Non-pigmented ciliary epithelial cell (primary cell): ENCODE measurements at regions not wholly inside any gene's neighbourhood (a gene's known extent, or its start where the extent isn't known, plus 50 kb on each side); places are given as distances from the start of the nearest gene placed in this dataset.
"Not testable (repeated sequence)": the region's sequence is repeated elsewhere in the genome, so short reads cannot be mapped to it uniquely, and the experiment has no call there.

ENCODE experiments used
- DNase-seq: peaks from one replicate; pipeline ENCODE4 v3.0.0-alpha.2; 2010; ENCODE audit warnings: low read depth

DNA sequence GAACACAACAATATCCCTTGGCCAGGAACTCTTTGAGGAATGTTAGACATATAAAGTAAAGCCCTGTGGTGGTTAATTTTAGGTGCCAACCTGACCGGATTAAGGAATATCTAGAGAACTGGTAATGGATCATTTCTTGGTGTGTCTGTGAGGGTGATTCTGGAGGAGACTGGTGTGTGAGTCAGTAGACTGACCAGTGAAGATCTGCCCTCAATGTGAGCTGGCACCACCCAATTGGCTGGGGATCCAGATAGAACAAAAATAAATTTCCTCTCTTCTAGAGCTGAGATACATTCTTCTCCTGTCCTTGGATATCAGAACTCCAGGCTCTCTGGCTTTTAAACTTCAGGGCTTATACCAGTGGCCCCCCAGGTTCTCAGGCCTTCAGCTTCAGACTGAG, 56.2 kb upstream of the TNPO1 start:
- peak; percentile 2 for DNase-seq

DNA sequence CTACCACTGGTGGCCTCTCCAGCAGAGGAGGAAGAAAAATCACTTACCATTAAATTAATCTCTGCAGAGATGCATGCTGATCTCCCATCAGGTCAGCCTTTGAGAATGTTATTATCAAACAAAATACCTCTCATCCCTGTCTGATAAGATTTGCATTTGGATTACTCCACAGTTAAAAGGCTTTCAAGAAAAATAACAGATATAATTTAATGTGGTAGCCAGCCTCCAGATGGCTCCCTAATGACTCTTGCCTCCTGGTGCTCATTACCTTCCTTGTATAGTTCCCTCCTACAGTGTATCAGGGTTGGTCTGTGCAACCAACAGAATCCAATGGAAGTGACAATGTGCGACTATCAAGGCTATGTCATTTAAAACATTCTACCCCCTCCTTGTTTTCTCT, 63.6 kb upstream of the TNPO1 start:
- DNase-seq: no peak

DNA sequence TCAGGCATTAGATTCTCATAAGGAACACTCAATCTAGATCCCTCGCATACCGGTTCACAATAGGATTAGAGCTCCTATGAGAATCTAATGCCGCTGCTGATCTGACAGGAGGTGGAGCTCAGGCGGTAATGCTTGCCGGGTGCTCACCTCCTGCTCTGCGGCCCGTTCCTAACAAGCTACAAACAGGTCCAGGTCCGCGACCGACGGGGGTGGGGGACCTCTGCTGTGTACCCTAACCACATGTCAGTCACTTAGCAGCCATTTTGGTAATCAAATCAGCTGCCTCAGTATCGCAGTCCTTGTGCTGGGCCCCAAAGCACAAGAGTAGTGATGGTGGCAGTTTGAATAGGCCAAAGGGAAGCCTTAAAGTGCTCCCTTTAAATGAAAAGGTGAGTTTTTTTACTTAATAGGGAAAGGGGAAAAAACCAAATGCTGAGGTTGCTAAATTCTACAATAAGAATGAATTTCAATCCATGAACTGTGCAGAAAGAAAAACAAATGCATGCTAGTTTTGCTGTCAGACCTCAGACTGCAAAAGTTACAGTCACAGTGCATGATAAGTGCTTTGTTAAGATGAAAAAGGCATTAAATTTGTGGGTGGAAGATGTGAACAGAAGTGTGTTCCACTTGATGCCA, 67.0 kb upstream of the TNPO1 start:
- DNase-seq: no peak

DNA sequence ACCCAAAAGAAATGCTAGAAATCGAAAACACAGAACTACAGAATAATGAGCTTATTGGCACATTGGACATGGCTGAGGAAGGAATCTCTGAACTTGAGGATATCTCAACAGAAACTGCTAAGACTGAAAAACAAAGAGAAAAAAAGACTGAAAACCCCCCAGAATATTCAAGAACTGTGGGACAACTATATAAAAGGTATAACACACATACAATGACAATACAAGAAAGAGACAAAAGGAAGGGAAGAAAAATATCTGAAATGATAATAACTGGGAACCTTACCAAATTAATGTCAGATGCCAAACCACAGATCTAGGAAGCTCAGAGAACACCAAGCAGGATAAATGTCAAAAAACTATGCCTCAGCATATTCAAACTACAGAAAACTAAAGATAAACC, 68.6 kb upstream of the TNPO1 start:
- no peak for DNase-seq

DNA sequence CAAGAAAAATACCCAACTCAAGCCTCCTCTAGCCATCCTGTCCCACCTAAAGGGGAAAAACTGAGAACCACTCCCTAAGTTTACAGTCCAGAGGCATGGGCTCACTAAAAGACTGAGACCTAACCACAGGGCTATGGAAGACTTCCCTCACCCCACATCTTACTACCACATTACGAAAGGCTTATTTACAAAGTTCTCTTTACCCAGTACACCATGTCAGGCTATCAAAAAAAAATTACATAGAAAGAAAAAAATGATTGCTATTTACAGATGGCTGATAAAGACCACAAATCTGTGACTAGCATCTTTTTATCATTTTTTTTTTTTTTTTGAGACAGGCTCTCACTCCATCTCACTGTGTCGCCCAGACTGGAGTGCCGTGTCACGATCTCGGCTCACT, 69.7 kb upstream of the TNPO1 start:
- DNase-seq: peak; percentile 18

DNA sequence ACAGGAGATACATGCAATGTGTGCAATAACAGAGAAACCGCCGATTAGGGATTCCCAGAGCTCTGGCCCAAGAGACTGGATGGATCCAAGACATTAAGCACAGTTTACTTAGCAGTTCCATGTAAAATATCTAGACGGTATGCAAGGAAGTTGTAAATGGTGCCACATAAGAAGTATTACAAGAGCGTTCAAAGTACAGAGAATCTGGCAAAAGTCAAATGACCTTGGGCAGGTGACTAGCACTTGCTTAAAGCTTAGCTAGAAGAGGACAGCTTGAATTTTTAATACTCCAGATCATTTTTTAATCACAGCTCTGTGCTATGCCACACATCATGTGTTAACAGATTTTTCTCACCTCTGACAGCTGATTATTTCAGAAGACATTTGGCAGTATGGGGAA, 72.3 kb upstream of the TNPO1 start:
- no peak for DNase-seq

DNA sequence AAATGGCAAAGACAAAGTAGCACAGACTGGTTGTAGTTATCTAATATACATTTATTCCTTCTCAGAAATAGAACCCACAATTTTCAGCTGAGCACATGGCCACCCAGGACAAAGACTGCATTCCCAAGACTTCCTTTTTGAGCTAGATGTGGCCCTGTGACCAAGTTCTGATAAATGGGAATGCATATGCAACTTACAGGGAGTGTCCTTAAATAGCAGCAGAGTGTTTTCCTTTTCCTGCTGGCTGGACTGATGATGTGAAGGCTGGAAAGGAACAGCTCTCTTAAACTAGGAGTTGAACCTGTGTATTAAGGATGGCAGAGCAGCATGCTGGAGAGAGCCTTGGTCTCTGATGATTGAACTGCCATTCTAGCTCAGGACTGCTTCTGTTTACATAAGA, 74.7 kb upstream of the TNPO1 start:
- no peak for DNase-seq

DNA sequence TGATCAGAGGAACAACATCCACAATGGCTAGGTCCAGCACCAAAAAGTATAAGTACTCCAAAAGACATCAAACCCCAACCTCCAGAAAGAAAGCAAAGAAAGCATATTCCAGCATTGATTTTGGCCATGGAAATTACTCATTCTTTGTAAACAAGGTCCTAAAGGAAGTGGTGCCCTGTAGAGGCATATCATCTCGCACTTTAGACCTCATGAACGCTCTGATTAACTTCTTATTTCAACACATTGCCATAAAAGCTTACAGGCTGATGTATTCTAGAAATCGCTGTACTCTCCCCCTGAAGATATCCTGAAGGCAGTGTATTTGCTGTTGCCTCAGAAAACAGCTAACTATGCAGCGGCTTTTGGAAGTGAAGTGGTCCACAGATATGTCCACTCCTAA, 82.7 kb upstream of the TNPO1 start:
- no peak for DNase-seq

DNA sequence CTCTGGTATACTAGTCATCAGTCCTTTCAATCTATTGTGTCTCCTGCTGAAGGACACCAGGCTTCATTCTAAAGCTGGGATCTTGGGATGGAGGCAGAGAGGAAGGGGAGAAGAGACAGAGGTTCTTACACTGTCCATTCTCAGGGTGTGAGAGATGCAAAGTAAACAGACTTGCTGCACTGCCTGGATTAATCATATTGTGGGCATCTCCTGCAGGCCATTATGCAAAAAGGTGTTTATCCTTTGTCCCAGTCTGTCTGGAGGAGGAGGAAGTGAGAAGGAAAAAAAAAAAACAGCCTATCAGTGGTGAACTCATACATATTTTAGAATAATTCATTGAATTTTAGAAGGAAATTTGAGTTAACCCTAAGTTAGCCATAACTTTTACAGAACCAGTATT, 92.9 kb upstream of the TNPO1 start:
- no peak for DNase-seq

DNA sequence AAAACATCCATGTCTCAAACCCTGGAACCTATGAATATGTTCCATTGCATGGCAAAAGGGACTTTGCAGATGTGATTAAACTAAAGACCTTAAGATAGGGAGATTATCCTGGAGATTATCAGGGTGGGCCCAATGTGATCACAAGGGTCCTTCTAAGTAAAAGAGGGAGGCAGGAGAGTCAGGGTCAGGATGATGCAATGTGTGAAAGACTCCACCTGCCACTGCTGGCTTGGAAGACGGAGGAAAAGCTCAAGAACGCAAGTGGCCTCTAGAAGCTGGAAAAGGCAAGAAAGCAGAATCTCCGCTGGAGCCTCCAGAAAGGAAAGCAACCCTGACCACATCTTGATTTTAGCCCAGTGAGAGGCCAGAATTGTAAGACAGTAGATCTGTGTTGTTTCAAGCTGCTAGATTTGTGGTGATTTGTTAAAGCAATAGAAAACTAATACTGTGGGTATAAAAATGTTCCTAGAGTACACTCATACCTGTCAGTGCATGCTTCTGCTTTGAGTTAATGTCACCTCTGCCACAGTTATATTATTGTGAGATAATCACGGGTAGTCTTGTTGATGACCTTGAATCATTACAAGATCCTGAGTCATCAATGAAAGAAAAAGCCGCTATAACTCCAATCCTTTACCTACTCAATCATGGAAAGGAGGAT, 93.5 kb upstream of the TNPO1 start:
- DNase-seq: no peak

DNA sequence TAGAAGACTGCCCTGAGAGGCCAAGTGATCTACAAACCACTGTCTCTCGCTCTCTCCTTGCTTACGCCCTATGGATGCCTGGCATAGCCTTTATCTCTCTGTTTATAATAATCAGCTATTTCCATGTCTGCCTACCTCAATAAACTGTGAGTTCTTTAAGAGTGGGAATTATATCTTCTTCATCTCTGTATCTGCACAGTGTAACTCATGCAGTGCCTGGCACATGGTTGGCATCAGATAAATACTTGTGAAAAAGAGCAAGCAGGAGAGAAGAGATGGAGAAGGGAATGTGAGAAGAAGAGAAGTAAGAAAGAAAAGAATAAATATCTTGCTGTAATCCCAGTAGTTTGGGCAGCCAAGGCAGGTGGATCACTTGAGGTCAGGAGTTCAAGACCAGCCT, 94.6 kb upstream of the TNPO1 start:
- no peak for DNase-seq

DNA sequence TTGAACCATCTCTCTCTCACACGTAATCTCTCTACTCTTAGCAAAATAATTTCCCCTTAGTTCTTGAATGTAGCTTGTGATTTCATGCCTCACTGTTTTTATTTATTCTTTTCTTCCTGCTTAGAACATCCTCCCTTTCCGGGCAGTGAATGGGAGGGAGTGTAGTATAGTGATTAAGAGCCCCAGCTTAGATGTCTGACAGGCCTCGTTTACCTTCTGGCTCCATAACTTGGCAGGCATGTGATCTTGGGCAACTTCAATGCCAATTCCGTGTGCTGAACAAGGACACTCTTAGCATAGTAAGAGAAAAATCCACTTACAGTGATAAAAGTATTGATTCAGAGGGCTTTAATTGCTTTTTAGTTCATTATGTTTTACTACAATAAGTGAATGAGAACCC, 96.3 kb upstream of the TNPO1 start:
- DNase-seq: no peak

DNA sequence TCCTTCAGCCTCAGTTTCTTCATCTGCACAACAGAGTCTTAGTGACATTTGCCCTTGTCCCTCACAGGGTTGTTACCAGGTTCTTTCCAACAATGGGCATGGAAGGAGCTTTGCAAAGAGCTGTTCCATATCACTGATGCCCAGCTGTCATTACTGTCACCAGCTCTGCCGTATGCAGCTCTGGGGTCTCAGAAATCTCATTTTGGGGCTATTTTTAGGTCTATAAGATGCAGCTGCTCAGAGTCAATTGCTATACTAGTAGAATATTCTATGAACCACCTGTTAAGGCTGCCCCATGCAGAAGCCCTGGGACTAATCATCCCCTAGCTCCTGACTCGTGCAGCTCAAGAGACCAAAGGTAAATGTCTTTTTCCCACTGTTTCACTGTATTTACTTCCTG, 105.1 kb upstream of the TNPO1 start:
- no peak for DNase-seq

DNA sequence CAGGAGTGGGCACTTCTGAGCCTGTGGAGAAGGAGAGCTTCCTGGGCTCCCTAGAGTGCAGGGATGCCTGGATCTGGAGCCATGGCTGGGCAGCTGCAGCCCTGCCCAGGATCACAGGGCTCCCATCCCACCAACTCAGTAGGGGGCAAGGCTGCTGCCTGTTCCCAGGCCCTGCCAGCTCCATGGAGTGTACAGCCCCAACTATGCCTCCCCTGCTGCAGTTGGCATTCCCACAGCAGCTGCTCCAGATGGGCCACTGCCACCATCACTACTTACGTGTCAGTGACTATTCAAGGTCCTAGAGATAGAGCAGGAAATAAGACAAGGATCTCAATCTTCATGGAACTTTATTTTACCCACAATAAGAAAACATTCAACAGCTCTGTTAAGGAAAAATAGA, 107.1 kb upstream of the TNPO1 start:
- no peak for DNase-seq

DNA sequence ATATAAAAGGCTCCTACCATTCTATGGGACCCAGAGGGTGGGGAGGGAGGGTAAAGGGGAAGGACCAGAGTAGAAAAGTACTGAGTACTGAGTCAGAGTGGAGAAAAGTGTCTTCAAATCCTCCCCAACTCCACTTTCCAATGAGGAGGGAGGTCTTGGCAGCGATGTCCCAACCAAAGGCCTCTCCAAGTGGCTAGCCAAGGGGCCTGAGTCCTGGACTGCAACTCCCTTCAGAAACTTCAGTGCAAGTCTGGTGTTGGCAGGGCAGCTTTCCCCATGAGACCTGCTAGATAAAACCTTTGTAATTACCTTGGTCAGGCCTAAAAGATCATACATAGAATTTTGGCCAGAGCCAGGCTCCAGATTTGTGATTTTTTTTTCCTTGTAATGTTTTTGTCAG, 111.3 kb upstream of the TNPO1 start:
- DNase-seq: no peak

DNA sequence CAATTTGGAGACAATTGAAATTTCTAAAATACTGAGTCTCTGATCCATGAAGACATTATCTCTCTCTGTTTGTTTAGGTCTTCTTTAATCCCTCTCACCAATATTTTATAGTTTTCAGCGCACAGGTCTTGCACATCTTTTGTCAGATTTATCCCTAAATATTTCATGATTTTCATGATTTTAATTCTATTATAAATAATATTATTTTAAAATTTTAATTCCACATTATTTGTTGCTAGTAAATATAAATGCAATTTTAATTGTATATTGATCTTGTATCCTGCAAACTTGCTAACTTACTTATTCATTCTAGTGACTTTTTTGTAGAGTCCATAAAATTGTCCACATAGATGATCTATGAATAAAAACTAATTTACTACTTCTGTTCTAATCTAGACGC, 112.6 kb upstream of the TNPO1 start:
- DNase-seq: no peak

DNA sequence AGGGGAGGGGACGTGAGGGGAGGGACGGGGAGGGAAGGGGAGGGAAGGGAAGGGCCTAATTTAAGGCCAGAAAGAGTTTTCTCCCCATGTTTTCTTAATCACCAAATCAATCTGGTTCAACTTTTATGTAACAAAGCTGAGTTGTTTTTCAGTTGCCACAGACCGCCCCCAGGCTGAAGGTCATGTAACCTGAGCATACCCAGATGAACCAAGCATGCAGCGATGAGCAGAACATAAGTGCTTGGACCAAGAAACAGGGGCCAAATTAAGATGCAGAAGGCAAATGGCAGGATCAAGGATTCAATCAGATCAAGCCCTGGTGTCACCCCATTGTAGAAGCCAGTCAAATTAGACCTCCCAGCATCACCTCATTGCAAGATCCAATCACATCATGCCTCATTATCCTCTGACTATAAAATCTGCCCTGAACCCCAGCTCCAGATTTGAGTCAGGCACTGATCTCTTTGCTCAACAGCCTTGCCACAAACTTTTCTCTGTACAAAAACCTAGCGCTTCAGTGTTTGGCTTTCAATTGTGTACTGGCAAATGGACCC, 113.5 kb upstream of the TNPO1 start:
- no peak for DNase-seq

DNA sequence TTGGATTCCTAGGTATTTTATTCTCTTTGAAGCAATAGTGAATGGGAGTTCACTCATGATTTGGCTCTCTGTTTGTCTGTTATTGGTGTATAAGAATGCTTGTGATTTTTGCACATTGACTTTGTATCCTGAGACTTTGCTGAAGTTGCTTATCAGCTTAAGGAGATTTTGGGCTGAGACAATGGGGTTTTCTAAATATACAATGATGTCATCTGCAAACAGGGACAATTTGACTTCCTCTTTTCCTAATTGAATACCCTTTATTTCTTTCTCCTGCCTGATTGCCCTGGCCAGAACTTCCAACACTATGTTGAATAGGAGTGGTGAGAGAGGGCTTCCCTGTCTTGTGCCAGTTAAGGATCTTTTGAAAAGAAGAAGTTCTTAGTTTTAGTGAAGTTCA, 114.4 kb upstream of the TNPO1 start:
- DNase-seq: not testable (repeated sequence)

DNA sequence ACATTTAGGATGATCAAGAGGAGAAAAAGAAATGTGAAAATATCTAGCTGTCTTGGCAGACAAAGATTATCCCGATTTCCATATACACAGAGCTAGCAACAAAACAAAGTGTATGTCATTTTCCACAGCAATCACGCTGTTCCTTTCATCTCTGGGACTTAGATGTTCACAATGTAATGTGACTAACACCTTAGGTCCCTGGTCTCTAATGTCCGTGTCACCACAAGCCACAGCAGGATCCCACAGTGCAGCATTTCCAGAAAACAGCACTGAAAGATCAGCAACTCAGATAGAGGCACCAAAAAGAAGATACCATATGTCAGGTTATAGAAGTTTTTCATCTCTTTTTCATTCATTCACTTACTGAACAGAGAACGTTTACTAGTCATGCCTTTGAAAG, 118.0 kb upstream of the TNPO1 start:
- no peak for DNase-seq

DNA sequence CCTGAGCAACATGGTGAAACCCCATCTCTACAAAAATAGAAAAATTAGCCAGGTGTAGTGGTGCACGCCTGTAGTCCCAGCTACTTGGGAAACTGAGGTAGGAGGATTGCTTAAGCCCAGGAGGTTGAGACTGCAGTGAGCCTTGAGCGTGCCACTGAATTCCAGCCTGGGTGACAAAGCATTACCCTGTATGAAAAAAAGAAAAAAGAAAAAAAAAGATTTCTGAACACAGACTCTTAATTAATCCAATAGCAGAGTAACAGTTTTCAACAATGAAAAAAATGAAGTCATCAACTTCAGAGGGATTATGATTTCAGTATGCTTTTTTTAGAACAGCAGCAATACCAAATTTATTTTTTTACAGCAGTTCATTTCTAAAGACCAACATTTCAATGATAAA, 118.8 kb upstream of the TNPO1 start:
- DNase-seq: no peak

DNA sequence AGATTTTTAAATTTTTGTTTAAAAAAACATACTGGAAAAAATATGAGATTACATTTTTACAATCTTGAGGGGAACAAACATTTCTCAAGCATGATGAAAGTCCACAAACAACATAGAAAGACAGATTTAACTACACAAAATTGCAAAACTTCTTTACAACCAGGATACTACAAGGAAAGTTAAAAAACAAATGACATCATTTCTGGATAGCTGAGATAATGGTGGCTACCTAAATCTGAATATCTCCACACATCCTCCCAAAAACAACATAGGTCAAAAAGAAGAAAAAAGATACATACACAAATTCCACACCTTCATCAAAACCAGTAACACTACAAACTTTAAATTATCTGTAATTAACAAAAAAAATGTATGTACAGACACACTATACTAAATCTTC, 120.8 kb upstream of the TNPO1 start:
- no peak for DNase-seq

DNA sequence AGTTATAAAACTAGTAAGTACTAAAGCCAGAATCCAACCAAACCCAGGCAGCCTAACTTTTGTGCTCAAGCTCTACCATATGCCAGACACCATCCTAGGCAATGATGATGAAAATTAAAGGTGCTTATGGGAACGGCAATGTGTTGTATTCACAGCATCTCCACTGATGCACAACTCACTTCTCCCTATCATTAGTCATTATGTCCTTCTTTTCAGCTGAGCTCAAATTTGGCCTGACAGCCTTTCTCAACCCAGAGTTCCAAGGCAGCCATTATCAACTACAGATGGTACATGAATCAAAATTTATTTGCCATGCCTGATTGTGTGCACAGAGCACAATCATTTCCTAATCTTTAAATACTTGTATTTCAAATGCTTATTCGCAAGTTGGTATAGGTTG, 121.6 kb upstream of the TNPO1 start:
- DNase-seq: no peak

DNA sequence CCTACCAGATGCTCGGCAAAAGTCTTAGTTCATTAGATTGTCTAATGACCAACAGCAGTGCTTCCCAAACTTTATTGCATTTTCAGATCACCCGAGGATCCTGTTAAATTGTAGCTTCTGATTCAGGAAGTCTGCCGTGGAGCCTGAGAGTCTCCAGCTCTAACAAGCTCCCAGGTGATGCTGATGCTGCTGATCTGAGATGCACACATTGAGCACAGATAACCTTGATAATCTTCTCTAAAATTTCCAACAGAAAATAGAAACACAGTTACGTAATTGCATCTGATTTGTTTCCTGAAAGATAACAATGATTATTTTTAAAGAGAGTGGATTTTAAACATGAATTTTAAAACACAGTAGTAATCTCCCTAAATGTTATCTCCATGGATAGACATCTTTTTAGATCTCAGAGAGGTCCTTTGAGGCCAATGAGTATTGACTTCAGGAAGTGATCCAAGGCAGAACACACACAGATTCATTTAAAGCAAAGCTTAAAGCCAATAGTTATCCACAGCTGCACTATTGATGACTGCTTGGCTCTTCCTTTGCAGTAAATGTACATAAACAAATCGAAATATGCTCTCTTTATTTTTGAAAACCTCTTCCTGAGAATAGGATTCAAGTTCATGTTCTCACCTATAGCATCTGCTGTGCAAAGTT, 122.8 kb upstream of the TNPO1 start:
- DNase-seq: no peak
